ENCODE measurements at regions not wholly inside any gene's neighbourhood (a gene's known extent, or its start where the extent isn't known, plus 50 kb on each side); places are given as distances from the start of the nearest gene placed in this dataset.
"Not testable (repeated sequence)": the region's sequence is repeated elsewhere in the genome, so short reads cannot be mapped to it uniquely, and the experiment has no call there.

- H3T11ph ChIP-seq (ENCODE audit: low read length); H3K79me2 ChIP-seq (ENCODE audit: insufficient read depth, low read length); DNase-seq; H2BK120ac ChIP-seq (ENCODE audit: low read depth, low read length, poor library complexity, severe bottlenecking); H2BK12ac ChIP-seq (ENCODE audit: insufficient read length, low read depth, low read length); H3K56ac ChIP-seq (ENCODE audit: insufficient read length, low read depth, low read length); H3K27ac Mint-ChIP-seq; H3K27ac ChIP-seq (ENCODE audit: insufficient read length, low read depth, low read length); H2BK20ac ChIP-seq (ENCODE audit: low read depth, low read length, poor library complexity, severe bottlenecking); H3K14ac ChIP-seq (ENCODE audit: insufficient read depth, low read length); H2AFZ ChIP-seq (ENCODE audit: low read length); H4K20me1 ChIP-seq (ENCODE audit: control insufficient read depth, insufficient read depth, insufficient read length); H4K91ac ChIP-seq (ENCODE audit: insufficient read length, low read depth, low read length); H3K79me1 ChIP-seq (ENCODE audit: insufficient read depth, low read depth, low read length, poor library complexity, severe bottlenecking); H3K4me3 Mint-ChIP-seq; H3K4me1 Mint-ChIP-seq; H3K18ac ChIP-seq (ENCODE audit: insufficient read length, low read depth, low read length); H3K36me3 Mint-ChIP-seq (ENCODE audit: insufficient read depth in 1 of 3, low read depth in 3 of 3); H3K4me1 ChIP-seq (ENCODE audit: insufficient read depth, low read length); H2BK15ac ChIP-seq (ENCODE audit: low read depth, low read length); H2AK5ac ChIP-seq (ENCODE audit: insufficient read length, low read length); H3K23ac ChIP-seq (ENCODE audit: insufficient read length, low read depth, low read length); H3K27me3 ChIP-seq (ENCODE audit: insufficient read depth, low read length); H3K27me3 Mint-ChIP-seq (ENCODE audit: low read depth); H3K9ac ChIP-seq (ENCODE audit: extremely low read depth, insufficient read length, low read length); H3K4me2 ChIP-seq (ENCODE audit: insufficient read depth, insufficient read length, low read length); H4K8ac ChIP-seq (replicated peaks; ENCODE audit: insufficient read length, low read depth, low read length); H4K5ac ChIP-seq (ENCODE audit: insufficient read length, low read depth, low read length); H3K4ac ChIP-seq (ENCODE audit: low read depth, low read length); H2BK5ac ChIP-seq (ENCODE audit: insufficient read length, low read length); H3K23me2 ChIP-seq (ENCODE audit: insufficient read length, low read depth, low read length, poor library complexity, severe bottlenecking): not testable (repeated sequence)
- no CpG with 5 or more reads among the region's 1 CpG for WGBS (ENCODE audit: extremely low coverage, insufficient read length, low lambda C conversion rate)
- H3K9me3 Mint-ChIP-seq = peaks cover 77 to 81% of the 10 kb centered on the region in 2 experiments
- H3K9me3 ChIP-seq (ENCODE audit: control insufficient read depth, low read depth, low read length) = peaks cover 11% of the 10 kb centered on the region
Measured at GRCh38 chr20:29604163-29604562, 1653.3 kb upstream of the DEFB115 start.

DNA sequence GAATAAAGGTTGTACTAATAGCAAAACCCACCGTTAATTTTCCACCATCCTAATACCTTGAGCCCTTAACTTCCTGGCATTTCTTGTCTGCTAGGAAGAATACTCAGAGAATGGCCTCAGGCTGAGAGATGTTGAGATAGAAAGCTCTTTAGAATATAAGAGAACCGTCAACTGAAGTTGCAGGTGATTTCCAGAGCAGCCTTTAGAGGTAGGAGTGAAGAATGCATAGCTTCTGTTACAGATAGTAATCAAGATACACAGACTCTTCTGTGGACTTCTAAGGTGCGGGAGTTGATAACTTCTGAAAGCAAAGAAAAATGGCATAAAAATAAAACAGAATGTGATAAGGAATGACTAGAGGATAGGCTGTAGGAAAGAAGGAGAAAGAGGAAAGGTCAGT lies 1651.3 kb upstream of the DEFB115 start:
- H3K4me2 ChIP-seq (ENCODE audit: insufficient read depth, insufficient read length, low read length); H3K4me1 ChIP-seq (ENCODE audit: insufficient read depth, low read length); H2BK5ac ChIP-seq (ENCODE audit: insufficient read length, low read length); DNase-seq; H3K4me3 Mint-ChIP-seq; H3K79me2 ChIP-seq (ENCODE audit: insufficient read depth, low read length); H3K4me1 Mint-ChIP-seq; H3K9me3 ChIP-seq (ENCODE audit: control insufficient read depth, low read depth, low read length); H3K18ac ChIP-seq (ENCODE audit: insufficient read length, low read depth, low read length); H4K91ac ChIP-seq (ENCODE audit: insufficient read length, low read depth, low read length); H2BK15ac ChIP-seq (ENCODE audit: low read depth, low read length); H2AK5ac ChIP-seq (ENCODE audit: insufficient read length, low read length); H2BK20ac ChIP-seq (ENCODE audit: low read depth, low read length, poor library complexity, severe bottlenecking); H4K5ac ChIP-seq (ENCODE audit: insufficient read length, low read depth, low read length); H3K23me2 ChIP-seq (ENCODE audit: insufficient read length, low read depth, low read length, poor library complexity, severe bottlenecking); H3K27ac Mint-ChIP-seq; H4K20me1 ChIP-seq (ENCODE audit: control insufficient read depth, insufficient read depth, insufficient read length); H3K27ac ChIP-seq (ENCODE audit: insufficient read length, low read depth, low read length); H2BK120ac ChIP-seq (ENCODE audit: low read depth, low read length, poor library complexity, severe bottlenecking); H3K27me3 ChIP-seq (ENCODE audit: insufficient read depth, low read length); H3K56ac ChIP-seq (ENCODE audit: insufficient read length, low read depth, low read length); H3K14ac ChIP-seq (ENCODE audit: insufficient read depth, low read length); H3K23ac ChIP-seq (ENCODE audit: insufficient read length, low read depth, low read length); H4K8ac ChIP-seq (replicated peaks; ENCODE audit: insufficient read length, low read depth, low read length); H2BK12ac ChIP-seq (ENCODE audit: insufficient read length, low read depth, low read length); H3K9ac ChIP-seq (ENCODE audit: extremely low read depth, insufficient read length, low read length); H3K4ac ChIP-seq (ENCODE audit: low read depth, low read length); H2AFZ ChIP-seq (ENCODE audit: low read length); H3K79me1 ChIP-seq (ENCODE audit: insufficient read depth, low read depth, low read length, poor library complexity, severe bottlenecking); H3K27me3 Mint-ChIP-seq (ENCODE audit: low read depth); H3K36me3 Mint-ChIP-seq (ENCODE audit: insufficient read depth in 1 of 3, low read depth in 3 of 3); H3T11ph ChIP-seq (ENCODE audit: low read length): not testable (repeated sequence)
- peaks cover 69 to 73% of the 10 kb centered on the region in 2 experiments for H3K9me3 Mint-ChIP-seq
- WGBS (ENCODE audit: extremely low coverage, insufficient read length, low lambda C conversion rate) = no CpG with 5 or more reads among the region's 3 CpGs

All from H9 (cell line).